Small intestine (tissue), 7 donors: ENCODE measurements at regions not wholly inside any gene's neighbourhood (a gene's known extent, or its start where the extent isn't known, plus 50 kb on each side); places are given as distances from the start of the nearest gene placed in this dataset.
A peak's percentile ranks its signal among the peaks of the same experiment; 100 is the strongest.
"Not testable (repeated sequence)": the region's sequence is repeated elsewhere in the genome, so short reads cannot be mapped to it uniquely, and the experiment has no call there.

Experiments
- DNase-seq, 2 donors: peaks; one replicate each; pipeline versions ENCODE4 v3.0.0 to v3.0.0-alpha.2; 2013
- FAIRE-seq: peaks from 2 replicates; lab custom pipeline; 2012; peaks lifted over from hg19 to GRCh38; lab: Jason Lieb, UNC
- H3K27ac ChIP-seq, 3 donors: one replicate each; pipeline ENCODE4 v1.5.1; 2013; ENCODE audit warnings: low read length in 2 of 3, mild to moderate bottlenecking in 2 of 3, control low read depth in 1 of 3, inconsistent platforms in 1 of 3, low read depth in 1 of 3, moderate library complexity in 1 of 3
- H3K27me3 ChIP-seq, 3 donors: one replicate each; pipeline ENCODE4 v1.6.1; 2013; ENCODE audit warnings: low read length in 3 of 3, inconsistent platforms in 1 of 3; ENCODE audit not compliant: control insufficient read depth in 3 of 3, insufficient read depth in 3 of 3
- H3K36me3 ChIP-seq, 3 donors: one replicate each; pipeline ENCODE4 v1.6.1; 2013; ENCODE audit warnings: low read length in 3 of 3, inconsistent platforms in 1 of 3, low read depth in 1 of 3, mild to moderate bottlenecking in 1 of 3, moderate library complexity in 1 of 3; ENCODE audit not compliant: control insufficient read depth in 3 of 3, insufficient read depth in 2 of 3
- H3K4me1 ChIP-seq, 3 donors: one replicate each; pipeline ENCODE4 v1.6.1; 2013; ENCODE audit warnings: low read length in 2 of 3, inconsistent platforms in 1 of 3, low read depth in 1 of 3, mild to moderate bottlenecking in 1 of 3, moderate library complexity in 1 of 3; ENCODE audit not compliant: control insufficient read depth in 3 of 3, insufficient read depth in 2 of 3
- H3K4me3 ChIP-seq, 3 donors: one replicate each; pipeline ENCODE4 v1.5.1; 2013; ENCODE audit warnings: low read length in 3 of 3, control low read depth in 1 of 3, inconsistent platforms in 1 of 3, low read depth in 1 of 3, mild to moderate bottlenecking in 1 of 3, moderate library complexity in 1 of 3
- H3K9me3 ChIP-seq, 2 donors: one replicate each; pipeline ENCODE4 v1.6.1; 2013; ENCODE audit warnings: low read depth in 1 of 2, low read length in 1 of 2; ENCODE audit not compliant: control insufficient read depth in 2 of 2, insufficient read depth in 1 of 2
- WGBS, 3 donors: extraction: QIAGEN DNeasy Blood & Tissue Kit; methylation state at CpG; one replicate each; pipeline ENCODE4 v1.1.7; 2013; 5-methylcytosine and 5-hydroxymethylcytosine counted together
- donor health status: healthy with polysubstance abuse.
- donor health status: control.
- donor health status: control.
- donor health status: Bipolar disorder and iron deficiency.
- donor health status: healthy.

DNA sequence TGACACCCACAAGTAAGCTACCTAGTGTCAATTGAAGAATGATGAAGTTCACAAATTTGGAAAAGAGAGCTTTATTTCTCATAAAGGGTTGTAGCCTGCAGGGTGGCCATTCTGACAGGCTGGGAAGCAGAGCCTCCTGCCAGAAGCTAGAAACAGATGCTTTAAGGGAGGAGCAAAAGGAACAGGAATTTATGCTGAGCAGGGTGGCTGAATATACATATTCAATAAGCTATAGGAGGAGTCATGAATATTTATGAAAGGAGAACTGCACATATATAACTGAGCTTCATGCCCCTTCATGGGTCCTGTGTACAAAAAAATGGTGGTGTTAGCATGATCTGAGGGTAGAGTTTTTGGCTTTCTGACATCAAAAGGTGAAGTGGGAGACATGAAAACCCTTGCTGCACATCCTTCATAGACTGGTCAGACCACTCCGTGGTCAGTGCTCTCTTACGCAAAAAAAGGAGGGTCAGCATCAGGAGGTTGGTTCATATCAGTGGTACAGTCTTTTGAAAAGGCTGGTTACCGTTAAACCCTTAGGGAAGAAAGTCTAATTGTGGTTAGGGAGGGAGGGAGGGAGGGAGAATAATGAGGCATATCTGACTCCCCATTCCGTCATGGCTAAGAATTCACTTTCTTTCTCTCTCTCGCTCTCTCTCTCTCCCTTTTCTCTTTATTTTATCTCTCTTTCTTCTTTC is 121.4 kb downstream of the LUZP4 start:
- DNase-seq (no peak), FAIRE-seq (no peak)
- Histone ChIP-seq H3K4me1 (no peaks in the 10 kb centered on the region), H3K9me3 (no peaks in the 10 kb centered on the region), H3K27me3 (no peaks in the 10 kb centered on the region), H3K36me3 (no peaks in the 10 kb centered on the region), H3K4me3 (no peak overlapping the region), H3K27ac (no peak overlapping the region)
- WGBS, 3 donors, result 78 to 88% (median 86%) methylated on average over 5 of the region's 5 CpGs

DNA sequence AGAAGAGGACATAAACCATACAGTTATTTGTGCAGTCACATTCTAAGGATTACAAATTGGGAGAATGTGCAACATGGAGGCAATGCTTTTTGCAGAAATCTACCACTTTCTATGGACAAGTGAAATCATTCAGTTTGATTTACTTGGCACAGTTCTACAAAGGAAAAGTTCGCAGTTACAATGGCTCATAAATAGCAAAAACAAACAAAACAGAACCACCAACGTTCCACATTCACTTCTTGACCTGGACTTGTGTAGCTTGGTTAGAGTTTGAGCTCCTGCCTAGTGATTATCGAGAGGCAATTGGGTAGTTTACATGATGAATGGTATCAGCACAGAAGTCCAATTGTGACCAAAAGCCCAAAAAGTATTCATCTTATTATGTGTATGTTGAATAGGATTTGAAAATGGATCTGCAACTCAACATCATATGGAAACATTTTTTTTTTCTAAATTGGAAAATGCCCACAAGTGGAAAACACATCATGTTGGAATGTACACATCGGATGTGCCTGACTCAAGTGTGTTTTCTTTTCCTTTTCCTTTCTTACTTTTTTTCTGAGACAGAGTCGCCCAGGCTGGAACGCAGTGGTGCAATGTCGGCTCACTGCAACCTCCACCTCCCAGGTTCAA is 123.8 kb downstream of the LUZP4 start:
- no peaks in the 10 kb centered on the region for H3K4me1 ChIP-seq
- 54 to 69% (median 66%) methylated on average over 7 of the region's 7 CpGs for WGBS, 3 donors
- H3K36me3 ChIP-seq, result no peaks in the 10 kb centered on the region
- FAIRE-seq, result no peak
- H3K9me3 ChIP-seq, result no peaks in the 10 kb centered on the region
- H3K27ac ChIP-seq, result no peak overlapping the region
- H3K27me3 ChIP-seq, result no peaks in the 10 kb centered on the region
- no peak for DNase-seq
- H3K4me3 ChIP-seq, result no peak overlapping the region

- FAIRE-seq (no peak), DNase-seq (no peak)
- WGBS, 3 donors, result 48 to 64% (median 64%) methylated on average over 5 of the region's 5 CpGs
- no peak overlapping the region for H3K27ac ChIP-seq
- no peaks in the 10 kb centered on the region for H3K36me3 ChIP-seq
- no peak overlapping the region for H3K4me3 ChIP-seq
- H3K27me3 ChIP-seq, result no peaks in the 10 kb centered on the region
- H3K9me3 ChIP-seq, result no peaks in the 10 kb centered on the region
- H3K4me1 ChIP-seq, result no peaks in the 10 kb centered on the region
Observed at GRCh38 chrX:115419069-115419468, 129.6 kb downstream of the LUZP4 start.

- Histone ChIP-seq H3K27ac (no peak overlapping the region), H3K9me3 (no peaks in the 10 kb centered on the region), H3K4me3 (no peak overlapping the region), H3K36me3 (no peaks in the 10 kb centered on the region), H3K4me1 (no peaks in the 10 kb centered on the region), H3K27me3 (no peaks in the 10 kb centered on the region)
- WGBS, 3 donors, result 55 to 67% (median 61%) methylated on average over 3 of the region's 3 CpGs
- FAIRE-seq (no peak), DNase-seq (no peak)
Observed at GRCh38 chrX:115423086-115423485, 133.6 kb downstream of the LUZP4 start.

- Histone ChIP-seq H3K4me1 (no peaks in the 10 kb centered on the region), H3K36me3 (no peaks in the 10 kb centered on the region), H3K9me3 (no peaks in the 10 kb centered on the region), H3K27me3 (no peaks in the 10 kb centered on the region), H3K4me3 (no peak overlapping the region), H3K27ac (no peak overlapping the region)
- DNase-seq (no peak), FAIRE-seq (no peak)
- 79 to 84% (median 79%) methylated on average over 6 of the region's 6 CpGs for WGBS, 3 donors
Observed at GRCh38 chrX:115425359-115425758, 135.6 kb upstream of the PLS3 start.

- H3K27me3 ChIP-seq, result no peaks in the 10 kb centered on the region
- H3K4me1 ChIP-seq, result no peaks in the 10 kb centered on the region
- no peaks in the 10 kb centered on the region for H3K36me3 ChIP-seq
- no peaks in the 10 kb centered on the region for H3K9me3 ChIP-seq
- FAIRE-seq (no peak), DNase-seq (no peak)
- no peak overlapping the region for H3K27ac ChIP-seq
- H3K4me3 ChIP-seq, result no peak overlapping the region
- WGBS, 3 donors, result 27 to 53% (median 41%) methylated on average over 2 of the region's 2 CpGs
Observed at GRCh38 chrX:115427861-115428410, 133.0 kb upstream of the PLS3 start.

DNA sequence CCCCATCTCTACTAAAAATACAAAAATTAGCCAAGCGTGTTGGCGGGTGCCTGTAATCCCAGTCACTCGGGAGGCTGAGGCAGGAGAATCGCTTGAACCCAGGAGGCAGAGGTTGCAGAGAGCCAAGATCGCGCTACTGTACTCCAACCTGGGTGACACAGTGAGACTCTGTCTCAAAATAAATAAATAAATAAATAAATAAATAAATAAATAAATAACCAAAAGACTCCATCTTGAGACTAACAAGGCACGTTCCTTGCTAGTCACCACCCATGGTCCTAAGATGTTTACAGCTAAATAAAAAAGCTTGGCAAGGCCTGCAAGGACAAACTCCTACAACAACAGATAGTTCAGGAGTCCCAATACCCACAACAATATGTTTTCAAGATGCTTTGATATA is 126.1 kb upstream of the PLS3 start:
- WGBS, 3 donors, result 90 to 96% (median 90%) methylated on average over 4 to 7 of the region's 7 CpGs
- H3K36me3 ChIP-seq, H3K4me1 ChIP-seq, H3K9me3 ChIP-seq, H3K27me3 ChIP-seq, H3K4me3 ChIP-seq, DNase-seq, H3K27ac ChIP-seq: not testable (repeated sequence)
- peak; percentile 36 for FAIRE-seq

GRCh38 chrX:115437841-115438595 is 123.0 kb upstream of the PLS3 start:
- H3K4me3 ChIP-seq, result no peak overlapping the region
- H3K9me3 ChIP-seq, result no peaks in the 10 kb centered on the region
- FAIRE-seq (no peak), DNase-seq (no peak)
- WGBS, 3 donors, result 86 to 88% (median 87%) methylated on average over 5 of the region's 5 CpGs
- H3K27ac ChIP-seq, result no peak overlapping the region
- no peaks in the 10 kb centered on the region for H3K36me3 ChIP-seq
- H3K27me3 ChIP-seq, result no peaks in the 10 kb centered on the region
- no peaks in the 10 kb centered on the region for H3K4me1 ChIP-seq
